Left renal cortex interstitium (tissue), 4 donors: ENCODE measurements at regions not wholly inside any gene's neighbourhood (a gene's known extent, or its start where the extent isn't known, plus 50 kb on each side); places are given as distances from the start of the nearest gene placed in this dataset.

Experiments used
- DNase-seq, 4 donors: peaks; one replicate each; pipeline ENCODE4 v3.0.0-alpha.2; 2013; ENCODE audit warnings: low read depth in 4 of 4, low spot score in 2 of 4, missing footprints in 1 of 4

- no peak for DNase-seq
Measured at GRCh38 chr11:70532731-70533130, 134.4 kb downstream of the CTTN start.

- no peak for DNase-seq
Measured at GRCh38 chr11:70535191-70535971, 137.1 kb downstream of the CTTN start.

- no peak for DNase-seq
Measured at GRCh38 chr11:70536051-70536877, 137.9 kb downstream of the CTTN start.

- DNase-seq, result no peak
Measured at GRCh38 chr11:70537576-70538571, 139.5 kb downstream of the CTTN start.

GRCh38 chr11:70538641-70539359, 140.5 kb downstream of the CTTN start:
- no peak for DNase-seq

GRCh38 chr11:70539360-70540095, 141.2 kb downstream of the CTTN start:
- no peak for DNase-seq

GRCh38 chr11:70540196-70540595, 141.9 kb downstream of the CTTN start:
- DNase-seq, result no peak

GRCh38 chr11:70541176-70541575, 142.8 kb downstream of the CTTN start:
- DNase-seq, result no peak

- no peak for DNase-seq
Measured at GRCh38 chr11:70541699-70542098, 143.4 kb downstream of the CTTN start.

GRCh38 chr11:70542406-70542805, 144.1 kb downstream of the CTTN start:
- DNase-seq, result no peak

- no peak for DNase-seq
Measured at GRCh38 chr11:70542811-70543210, 144.5 kb downstream of the CTTN start.

- DNase-seq, result no peak
Measured at GRCh38 chr11:70543611-70544010, 145.3 kb downstream of the CTTN start.

- DNase-seq, result no peak
Measured at GRCh38 chr11:70544067-70544773, 145.9 kb downstream of the CTTN start.

- no peak for DNase-seq
Measured at GRCh38 chr11:70544774-70545609, 146.7 kb downstream of the CTTN start.

- no peak for DNase-seq
Measured at GRCh38 chr11:70545610-70545912, 147.2 kb downstream of the CTTN start.

- DNase-seq, result no peak
Measured at GRCh38 chr11:70546191-70546940, 148.0 kb downstream of the CTTN start.

- no peak for DNase-seq
Measured at GRCh38 chr11:70547386-70547785, 149.1 kb downstream of the CTTN start.
